Caco-2 (cell line): ENCODE measurements at regions not wholly inside any gene's neighbourhood (a gene's known extent, or its start where the extent isn't known, plus 50 kb on each side); places are given as distances from the start of the nearest gene placed in this dataset.

Experiments used
- BruUV-seq: library from RNA; stranded (reverse); fragments of 400-500 nt; replicated peaks from 2 replicates; lab custom pipeline; 2021; lab: Mats Ljungman, UMichigan
- CTCF ChIA-PET: fragments of 300-600 bp; sonication (Branson Sonifier 250); formaldehyde crosslinking; loops from one replicate; lab custom pipeline; 2022; ENCODE audit warnings: antibody characterized with exemption; lab: Charles Lee
- POLR2A ChIA-PET: fragments of 300-600 bp; sonication (Branson Sonifier 250); formaldehyde crosslinking; loops from one replicate; lab custom pipeline; 2022; ENCODE audit warnings: antibody characterized with exemption; lab: Charles Lee
- DNase-seq, 2 experiments: peaks; one replicate each; pipeline versions ENCODE4 v3.0.0 to v3.0.0-alpha.2; 2020 to 2022
- H3K27me3 ChIP-seq: replicated peaks from 2 replicates; pipeline ENCODE4 v1.6.0; 2011; ENCODE audit warnings: low read length; ENCODE audit not compliant: control insufficient read depth, insufficient read depth
- H3K36me3 ChIP-seq: 2 replicates; pipeline ENCODE4 v1.5.1; 2011; ENCODE audit warnings: low read length; ENCODE audit not compliant: control insufficient read depth, insufficient read depth
- H3K4me1 ChIP-seq: fragments of 250-450 bp; sonication (Bioruptor Pico); 2 replicates; pipeline ENCODE4 v1.5.1; 2020; ENCODE audit warnings: mild to moderate bottlenecking
- H3K4me3 ChIP-seq: 2 replicates; pipeline ENCODE4 v1.5.1; 2011; ENCODE audit warnings: low read depth, mild to moderate bottlenecking, control low read depth, low read length
- H3K9me3 ChIP-seq: fragments of 250-450 bp; sonication (Bioruptor Pico); 2 replicates; pipeline ENCODE4 v1.5.1; 2020; ENCODE audit warnings: mild to moderate bottlenecking, moderate library complexity
- H3K27ac Mint-ChIP-seq: one replicate; pipeline ENCODE4 v1.8.0; 2022; ENCODE audit warnings: mixed read lengths; ENCODE audit not compliant: unreplicated experiment
- H3K27me3 Mint-ChIP-seq: one replicate; pipeline ENCODE4 v1.8.0; 2022; ENCODE audit warnings: mixed read lengths; ENCODE audit not compliant: insufficient read depth, unreplicated experiment
- H3K36me3 Mint-ChIP-seq: one replicate; pipeline ENCODE4 v1.8.0; 2022; ENCODE audit warnings: mild to moderate bottlenecking, mixed read lengths; ENCODE audit not compliant: insufficient read depth, unreplicated experiment
- H3K4me1 Mint-ChIP-seq: one replicate; pipeline ENCODE4 v1.8.0; 2022; ENCODE audit warnings: low read depth, mixed read lengths; ENCODE audit not compliant: unreplicated experiment
- H3K4me3 Mint-ChIP-seq: one replicate; pipeline ENCODE4 v1.8.0; 2022; ENCODE audit warnings: mild to moderate bottlenecking, moderate library complexity, mixed read lengths; ENCODE audit not compliant: unreplicated experiment
- H3K9me3 Mint-ChIP-seq: one replicate; pipeline ENCODE4 v1.8.0; 2022; ENCODE audit warnings: mixed read lengths; ENCODE audit not compliant: unreplicated experiment
- intact Hi-C: fragments of 100-400 bp; cut with micrococcal nuclease; formaldehyde crosslinking; loops from one replicate; pipeline ENCODE4 v1.10.0; 2022; ENCODE audit not compliant: unreplicated experiment
- TF ChIP-seq, protein P1 (sequence below), 2 experiments: fragments of 200-600 bp in 1 of 2; IDR thresholded peaks; 1 replicate in 1 of 2; 2 replicates in 1 of 2; pipeline versions ENCODE4 v1.5.1 to v1.8.0; 2011 to 2022; ENCODE audit warnings: antibody characterized with exemption in 1 of 2, control low read depth in 1 of 2, inconsistent platforms in 1 of 2, low read depth in 1 of 2, low read length in 1 of 2, mild to moderate bottlenecking in 1 of 2, moderate library complexity in 1 of 2; ENCODE audit not compliant: insufficient read depth in 1 of 2, severe bottlenecking in 1 of 2, unreplicated experiment in 1 of 2

DNA sequence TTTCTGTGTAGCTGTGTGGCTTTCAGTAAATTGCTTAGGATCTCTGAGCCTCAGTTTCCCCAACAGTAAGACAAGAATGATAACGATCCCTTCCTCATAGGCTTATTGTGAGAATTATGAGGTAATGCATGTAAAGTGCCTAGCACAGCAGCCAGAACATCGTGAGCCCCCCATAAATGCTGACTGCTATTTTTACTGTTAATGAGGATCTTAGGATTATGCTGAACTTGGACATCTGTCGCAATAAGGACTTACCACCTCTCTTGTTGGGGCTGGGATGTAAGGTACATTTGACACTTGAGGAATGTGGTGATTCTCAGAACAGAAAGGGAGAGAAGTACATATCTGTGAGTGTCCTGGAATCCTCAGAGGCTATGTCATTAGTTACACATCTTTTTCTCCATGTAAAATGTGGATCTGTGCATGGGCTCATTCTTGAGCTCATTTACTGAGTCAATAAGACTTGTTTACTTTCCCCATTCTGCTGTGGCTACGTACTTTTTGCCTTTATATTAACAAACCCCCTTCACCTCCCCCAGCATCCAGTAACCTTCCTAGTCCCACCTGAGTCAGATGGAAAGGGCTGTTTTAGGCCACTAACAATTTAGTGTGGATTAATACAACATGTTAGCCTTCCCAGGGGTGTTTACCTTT, 64.4 kb upstream of the PLEKHG1 start:
- DNase-seq: no peak
- ChIA-PET CTCF (no interaction called here), POLR2A (no interaction called here)
- Mint-ChIP-seq H3K27me3 (no peaks in the 10 kb centered on the region), H3K9me3 (peaks cover 15% of the 10 kb centered on the region), H3K4me1 (peaks cover 8% of the 10 kb centered on the region), H3K36me3 (no peaks in the 10 kb centered on the region), H3K27ac (no peak overlapping the region), H3K4me3 (no peak overlapping the region)
- H3K4me3 ChIP-seq: no peak overlapping the region
- intact Hi-C loops: no loop called here
- peaks cover 8% of the 10 kb centered on the region for H3K4me1 ChIP-seq
- BruUV-seq: no TSS peak
- H3K9me3 ChIP-seq: no peaks in the 10 kb centered on the region
- no peaks in the 10 kb centered on the region for H3K27me3 ChIP-seq
- TF ChIP-seq, protein P1, sequence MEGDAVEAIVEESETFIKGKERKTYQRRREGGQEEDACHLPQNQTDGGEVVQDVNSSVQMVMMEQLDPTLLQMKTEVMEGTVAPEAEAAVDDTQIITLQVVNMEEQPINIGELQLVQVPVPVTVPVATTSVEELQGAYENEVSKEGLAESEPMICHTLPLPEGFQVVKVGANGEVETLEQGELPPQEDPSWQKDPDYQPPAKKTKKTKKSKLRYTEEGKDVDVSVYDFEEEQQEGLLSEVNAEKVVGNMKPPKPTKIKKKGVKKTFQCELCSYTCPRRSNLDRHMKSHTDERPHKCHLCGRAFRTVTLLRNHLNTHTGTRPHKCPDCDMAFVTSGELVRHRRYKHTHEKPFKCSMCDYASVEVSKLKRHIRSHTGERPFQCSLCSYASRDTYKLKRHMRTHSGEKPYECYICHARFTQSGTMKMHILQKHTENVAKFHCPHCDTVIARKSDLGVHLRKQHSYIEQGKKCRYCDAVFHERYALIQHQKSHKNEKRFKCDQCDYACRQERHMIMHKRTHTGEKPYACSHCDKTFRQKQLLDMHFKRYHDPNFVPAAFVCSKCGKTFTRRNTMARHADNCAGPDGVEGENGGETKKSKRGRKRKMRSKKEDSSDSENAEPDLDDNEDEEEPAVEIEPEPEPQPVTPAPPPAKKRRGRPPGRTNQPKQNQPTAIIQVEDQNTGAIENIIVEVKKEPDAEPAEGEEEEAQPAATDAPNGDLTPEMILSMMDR (IDR thresholded peaks at IDR 0.05; ENCODE audit: insufficient read depth in 1 of 2, low read depth in 1 of 2, low read length in 1 of 2, severe bottlenecking in 1 of 2, unreplicated experiment in 1 of 2): no peak
- no peaks in the 10 kb centered on the region for H3K36me3 ChIP-seq

DNA sequence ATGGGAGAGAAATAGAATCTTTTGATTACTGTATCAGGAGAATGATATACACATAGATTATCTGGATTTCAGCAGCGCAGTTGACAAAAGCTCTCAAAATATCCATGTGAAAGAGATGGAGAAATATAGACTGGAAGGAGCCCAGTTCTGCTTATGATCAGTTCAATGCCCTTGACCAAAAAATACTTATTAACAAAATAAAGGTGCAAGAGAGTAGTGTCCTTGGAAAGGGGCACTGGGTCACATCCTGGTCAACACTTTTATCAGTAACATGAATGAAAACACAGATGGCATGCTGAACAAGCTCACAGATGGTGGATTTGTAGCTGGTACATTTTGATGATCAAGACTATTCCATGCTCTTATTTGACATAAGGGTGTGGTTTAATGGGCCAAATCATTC, 63.9 kb upstream of the PLEKHG1 start:
- no peaks in the 10 kb centered on the region for H3K9me3 ChIP-seq
- no peaks in the 10 kb centered on the region for H3K27me3 Mint-ChIP-seq
- intact Hi-C loops: no loop called here
- H3K36me3 ChIP-seq: no peaks in the 10 kb centered on the region
- no peaks in the 10 kb centered on the region for H3K36me3 Mint-ChIP-seq
- ChIA-PET CTCF (no interaction called here), POLR2A (no interaction called here)
- H3K27me3 ChIP-seq: no peaks in the 10 kb centered on the region
- H3K4me1 ChIP-seq: peaks cover 8% of the 10 kb centered on the region
- H3K27ac Mint-ChIP-seq: no peak overlapping the region
- H3K9me3 Mint-ChIP-seq: peaks cover 15% of the 10 kb centered on the region
- no peak overlapping the region for H3K4me3 Mint-ChIP-seq
- BruUV-seq: no TSS peak
- no peak for DNase-seq
- H3K4me1 Mint-ChIP-seq: peaks cover 8% of the 10 kb centered on the region
- H3K4me3 ChIP-seq: no peak overlapping the region
- TF ChIP-seq, protein P1 (IDR thresholded peaks at IDR 0.05; ENCODE audit: insufficient read depth in 1 of 2, low read depth in 1 of 2, low read length in 1 of 2, severe bottlenecking in 1 of 2, unreplicated experiment in 1 of 2): no peak

DNA sequence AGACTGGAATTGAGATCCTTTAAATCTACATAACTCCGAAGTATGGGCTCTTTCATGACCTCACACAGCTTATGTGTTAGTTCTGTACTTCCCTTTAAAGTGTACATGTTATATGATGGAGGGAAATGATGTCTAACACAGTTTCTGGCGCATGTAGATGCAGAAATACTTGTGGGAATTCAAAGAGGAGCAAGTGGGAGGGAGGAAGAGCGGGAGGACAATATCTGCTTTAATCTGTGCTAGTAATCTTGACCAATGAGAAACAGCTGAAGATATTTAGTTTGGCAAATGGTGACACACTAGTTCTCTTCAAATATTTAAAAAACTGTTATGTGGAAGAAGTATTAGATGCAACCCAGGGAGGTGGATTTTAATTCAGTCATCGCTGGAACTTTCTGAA, 62.9 kb upstream of the PLEKHG1 start:
- H3K4me3 ChIP-seq: no peak overlapping the region
- CTCF ChIA-PET: no interaction called here
- H3K9me3 Mint-ChIP-seq: peaks cover 15% of the 10 kb centered on the region
- H3K36me3 Mint-ChIP-seq: no peaks in the 10 kb centered on the region
- no peaks in the 10 kb centered on the region for H3K27me3 ChIP-seq
- intact Hi-C loops: no loop called here
- no peak overlapping the region for H3K27ac Mint-ChIP-seq
- peaks cover 8% of the 10 kb centered on the region for H3K4me1 Mint-ChIP-seq
- H3K9me3 ChIP-seq: no peaks in the 10 kb centered on the region
- TF ChIP-seq, protein P1 (IDR thresholded peaks at IDR 0.05; ENCODE audit: insufficient read depth in 1 of 2, low read depth in 1 of 2, low read length in 1 of 2, severe bottlenecking in 1 of 2, unreplicated experiment in 1 of 2): no peak
- no peaks in the 10 kb centered on the region for H3K27me3 Mint-ChIP-seq
- BruUV-seq: no TSS peak
- H3K4me1 ChIP-seq: peaks cover 8% of the 10 kb centered on the region
- H3K36me3 ChIP-seq: no peaks in the 10 kb centered on the region
- DNase-seq: no peak
- POLR2A ChIA-PET: no interaction called here
- H3K4me3 Mint-ChIP-seq: no peak overlapping the region
